NOMO-1 treated with DMSO at 0.1 percent for 48 hours (cell line): ENCODE measurements at regions not wholly inside any gene's neighbourhood (a gene's known extent, or its start where the extent isn't known, plus 50 kb on each side); places are given as distances from the start of the nearest gene placed in this dataset.
"Not testable (repeated sequence)": the region's sequence is repeated elsewhere in the genome, so short reads cannot be mapped to it uniquely, and the experiment has no call there.

Source experiments
- DNase-seq: peaks from one replicate; lab custom pipeline; 2025; ENCODE audit not compliant: unreplicated experiment; lab: John Stamatoyannopoulos, UW

DNA sequence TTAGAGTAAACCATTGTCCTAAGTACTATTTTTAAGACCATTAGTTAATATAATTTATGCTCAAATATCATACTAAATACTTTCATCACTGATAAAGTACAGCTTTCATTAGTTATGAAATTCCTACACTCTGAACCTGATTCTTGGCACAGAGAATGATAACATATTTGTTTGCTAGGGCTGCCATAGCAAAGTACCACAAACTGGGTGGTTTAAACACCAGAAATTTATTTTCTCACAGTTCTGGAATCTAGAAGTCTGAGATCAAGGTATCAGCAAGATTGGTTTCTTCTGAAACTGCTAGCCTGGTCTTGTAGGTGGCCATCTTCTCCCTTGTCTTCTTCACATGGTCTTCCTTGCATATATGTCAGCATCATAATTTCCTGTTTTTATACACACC, 608.4 kb downstream of the TLE1 start:
- DNase-seq: no peak

DNA sequence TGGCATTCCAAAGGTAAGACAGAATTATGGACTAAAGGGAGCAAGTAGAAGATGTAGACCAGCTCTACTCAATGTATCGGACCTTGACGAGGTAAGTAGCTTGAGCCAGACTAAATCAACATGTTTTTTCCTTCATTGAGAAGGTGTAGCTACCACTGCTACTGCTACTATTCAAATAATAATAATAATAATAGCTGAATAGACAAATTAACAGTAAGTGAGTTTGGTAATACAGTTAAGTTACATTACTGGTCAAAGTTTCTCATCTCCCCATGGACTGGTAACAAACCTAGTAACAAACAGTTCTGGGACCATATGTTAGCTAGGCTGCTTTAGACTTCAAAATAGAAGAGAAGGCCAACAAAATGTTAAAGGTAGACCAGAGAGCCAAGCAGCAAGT, 609.2 kb downstream of the TLE1 start:
- DNase-seq: no peak

DNA sequence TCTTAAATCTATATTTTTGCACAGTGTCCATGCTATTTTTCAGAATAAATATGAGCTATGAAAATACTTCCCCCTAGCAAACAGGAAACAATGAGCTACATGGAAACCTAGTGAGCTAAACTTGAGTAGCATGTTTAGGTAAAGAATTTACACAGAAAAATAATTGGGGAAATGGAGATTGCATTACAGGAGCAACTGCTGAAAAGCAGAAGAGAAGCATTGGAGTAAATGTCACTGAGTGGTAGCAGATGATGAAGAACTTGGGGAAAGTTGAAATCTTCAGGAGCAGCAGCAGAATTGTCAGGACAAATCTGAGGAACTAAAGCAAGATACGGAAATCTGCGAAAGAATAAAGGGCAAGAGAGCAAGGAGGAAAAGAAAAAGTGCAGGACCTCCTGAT, 610.3 kb downstream of the TLE1 start:
- DNase-seq: peak; percentile 2

DNA sequence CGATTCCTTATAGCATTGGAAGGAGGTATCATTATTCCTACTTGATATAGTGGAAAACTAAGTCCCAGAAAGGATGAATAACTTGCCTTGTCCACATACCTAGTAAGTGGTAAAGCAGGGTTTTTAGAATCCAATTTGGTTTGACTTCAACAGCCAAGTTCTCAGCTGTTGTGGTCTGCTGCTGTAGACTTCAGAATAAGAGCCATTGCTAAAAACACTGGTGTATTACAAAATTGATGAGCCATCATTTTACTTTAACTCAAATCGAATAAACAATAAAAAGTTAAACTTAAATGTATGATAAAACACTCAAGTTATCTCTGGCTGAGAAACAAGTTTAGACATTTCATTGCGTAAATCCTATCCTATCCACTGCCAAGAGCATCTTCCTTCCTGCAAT, 610.8 kb downstream of the TLE1 start:
- DNase-seq: no peak

DNA sequence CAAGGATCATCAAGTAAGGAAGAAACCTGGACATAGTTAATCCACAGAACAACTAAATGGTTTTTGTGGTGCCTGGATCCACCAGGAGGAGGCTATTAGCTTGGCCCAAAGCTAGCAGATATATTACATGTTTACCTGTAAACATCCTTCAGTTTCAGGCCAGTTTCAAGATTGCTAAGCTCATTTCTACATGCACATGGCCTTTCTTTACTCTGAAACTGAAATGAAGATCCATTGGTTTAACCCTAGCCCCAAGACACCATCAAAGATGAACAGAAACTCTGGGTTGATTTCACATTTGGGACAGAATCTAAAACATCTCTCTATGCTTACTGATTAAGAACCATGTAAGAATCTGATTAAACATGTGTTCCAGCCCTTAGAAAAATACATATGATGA, 611.8 kb downstream of the TLE1 start:
- DNase-seq: no peak

DNA sequence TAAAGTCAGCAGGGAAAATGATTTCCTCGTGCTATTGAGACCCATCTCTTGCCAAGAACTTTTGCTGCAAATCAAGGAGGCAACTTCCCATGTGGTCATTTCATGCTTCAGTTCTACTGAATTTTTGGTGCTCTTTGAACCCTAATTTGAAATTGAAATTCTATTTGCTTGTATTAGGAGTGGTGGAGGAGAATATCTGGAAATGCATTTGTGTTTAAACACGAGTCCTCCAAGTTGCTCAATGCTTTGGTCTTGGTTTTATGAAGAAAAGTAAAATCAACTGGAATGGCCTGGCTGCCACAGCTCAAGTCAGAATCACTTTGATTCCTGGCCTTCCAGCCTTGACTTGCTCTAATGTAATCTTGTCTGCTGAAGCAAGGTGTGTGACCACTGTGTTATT, 613.2 kb downstream of the TLE1 start:
- DNase-seq: no peak

DNA sequence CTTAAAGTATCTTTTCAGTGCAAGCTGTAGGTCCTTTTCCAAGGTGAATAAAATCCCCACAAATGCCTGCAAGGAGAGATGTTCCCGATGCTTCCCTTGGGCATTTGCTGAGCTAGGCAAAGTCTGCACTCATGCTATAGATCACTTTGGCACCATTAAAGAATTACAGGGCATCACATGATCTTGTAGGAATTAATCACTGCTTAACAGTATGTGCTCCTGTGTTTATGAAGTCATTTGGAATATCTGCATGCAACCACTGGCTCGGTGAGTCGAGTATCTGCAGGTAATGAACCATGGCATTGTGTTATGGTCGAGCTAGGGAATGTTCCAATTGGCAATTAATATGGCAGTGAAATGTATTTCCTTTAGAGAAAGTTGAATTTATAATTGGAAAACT, 615.1 kb downstream of the TLE1 start:
- DNase-seq: no peak

DNA sequence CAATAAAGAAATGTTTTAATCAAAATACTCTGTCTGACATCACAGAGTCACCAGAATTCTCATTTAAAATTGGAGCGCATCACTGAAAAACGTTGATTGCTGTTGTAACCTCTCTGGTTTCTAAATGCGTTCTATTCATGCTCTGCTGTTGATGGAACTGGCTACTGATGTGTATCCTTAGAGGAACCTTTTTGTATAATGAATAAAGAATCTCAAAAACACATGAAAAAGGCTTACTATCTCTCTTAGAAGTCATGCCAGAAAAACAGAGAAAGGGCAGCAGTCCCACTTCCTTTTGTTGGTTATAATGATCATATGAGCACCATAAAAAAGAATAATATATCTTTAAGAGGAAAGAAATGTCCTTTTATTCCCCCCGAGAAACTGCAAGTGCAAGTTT, 615.5 kb downstream of the TLE1 start:
- DNase-seq: no peak

DNA sequence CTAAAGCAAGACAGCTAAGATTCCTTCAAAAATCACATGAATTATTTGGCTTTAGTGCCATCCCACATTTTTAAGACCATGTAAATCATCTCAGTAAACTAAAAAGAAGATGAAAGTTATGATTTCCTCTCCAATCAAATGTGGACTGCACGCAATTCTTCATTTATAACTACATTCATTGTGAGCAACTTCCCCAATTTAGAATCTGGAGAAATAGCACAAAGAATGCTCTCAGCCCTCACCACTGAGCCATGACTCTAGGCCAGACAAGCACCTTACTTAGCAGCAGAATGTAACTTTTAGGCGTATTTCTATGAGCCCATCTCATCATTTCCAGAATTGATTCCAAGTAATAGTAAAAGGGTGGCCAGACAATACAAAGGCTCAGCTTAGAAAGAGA, 616.6 kb downstream of the TLE1 start:
- DNase-seq: peak; percentile 4

DNA sequence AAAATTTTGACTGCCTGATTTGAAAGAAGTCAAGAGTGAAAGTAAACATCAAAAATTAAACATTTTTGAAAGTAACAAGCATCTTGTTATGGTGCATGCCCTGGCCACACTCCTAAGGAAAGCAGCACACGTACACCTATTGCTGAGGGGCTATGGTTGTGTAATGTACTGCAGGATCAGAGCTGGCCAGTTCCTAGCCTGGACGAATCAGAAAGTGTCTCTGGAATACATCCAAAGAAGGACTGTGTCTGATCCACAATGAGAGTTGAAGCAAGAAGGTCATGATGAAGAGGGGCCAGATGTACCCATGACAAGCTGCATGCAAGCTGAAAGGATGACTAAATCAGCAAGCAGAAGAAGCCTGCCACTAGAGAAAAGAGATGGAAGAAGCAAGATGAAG, 618.2 kb downstream of the TLE1 start:
- no peak for DNase-seq

DNA sequence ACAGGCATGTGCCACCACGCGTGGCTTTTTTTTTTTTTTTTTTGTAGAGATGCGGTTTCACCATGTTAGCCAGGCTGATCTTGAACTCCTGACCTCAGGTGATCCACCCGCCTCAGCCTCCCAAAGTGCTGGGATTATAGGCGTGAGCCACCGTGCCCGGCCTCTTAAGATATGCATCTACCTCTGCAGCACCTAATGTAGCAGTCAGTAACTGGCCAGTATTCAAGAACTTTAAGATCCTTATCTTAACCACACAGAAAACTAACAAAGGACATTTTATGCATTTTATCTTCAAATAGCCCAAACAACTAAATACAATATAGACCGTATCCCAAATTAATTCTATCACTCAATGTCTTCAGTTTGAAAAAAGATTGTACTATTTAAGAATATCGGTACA, 618.7 kb downstream of the TLE1 start:
- DNase-seq: no peak

DNA sequence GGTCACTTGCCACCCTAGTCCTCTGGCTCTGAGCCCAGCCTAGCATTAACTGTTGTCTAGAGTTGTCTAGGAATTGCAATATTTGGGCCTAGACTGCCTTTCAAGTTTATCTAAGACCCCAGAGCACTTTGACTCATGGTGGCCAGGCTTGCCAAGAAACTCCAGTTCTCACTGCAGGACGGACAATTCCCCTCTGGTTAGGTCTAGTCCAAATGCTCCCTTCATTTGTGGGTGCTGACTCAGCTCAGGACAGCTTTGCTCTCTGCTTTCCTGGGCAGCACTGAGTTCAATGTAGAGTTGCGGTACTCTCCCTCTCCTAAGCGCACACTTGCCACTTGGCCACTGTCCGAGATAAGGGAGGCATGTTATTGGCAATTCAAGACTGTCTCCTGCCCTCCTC, 619.4 kb downstream of the TLE1 start:
- DNase-seq: no peak

DNA sequence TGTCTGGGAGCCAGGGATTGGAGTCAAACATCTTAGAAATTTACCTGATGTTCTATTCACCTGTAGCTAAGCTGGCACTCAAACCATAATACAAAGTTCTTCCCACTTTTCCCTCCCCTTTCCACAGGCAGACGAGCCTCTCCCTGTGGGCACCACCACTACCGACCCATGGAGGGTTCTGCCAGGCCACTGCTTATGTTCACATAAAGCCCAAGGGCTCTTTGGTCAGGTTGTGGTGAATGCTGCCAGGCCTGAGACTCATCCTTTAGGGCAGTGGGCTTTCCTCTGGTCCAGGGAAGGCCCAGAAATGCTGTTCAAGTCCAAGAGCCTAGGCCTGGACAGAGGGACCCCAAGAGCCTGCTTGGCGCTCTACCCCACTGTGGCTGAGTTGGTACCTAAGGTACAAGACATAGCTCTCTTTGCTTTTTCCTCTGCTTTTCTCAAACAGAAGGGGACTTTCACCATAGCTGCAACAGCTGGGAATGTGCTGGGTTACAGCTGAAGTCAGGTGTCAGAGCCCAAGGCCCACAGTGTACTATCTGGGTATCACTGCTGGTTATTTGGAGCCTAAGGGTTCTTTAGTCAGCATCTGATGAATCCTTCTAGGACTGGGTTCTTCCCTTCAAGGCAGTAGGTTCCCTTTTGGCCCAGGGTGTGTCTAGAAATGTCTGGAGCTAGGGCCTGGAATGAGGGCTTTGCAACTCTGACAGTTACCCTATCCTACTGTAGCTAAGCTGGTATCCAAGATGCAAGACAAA, 620.1 kb downstream of the TLE1 start:
- DNase-seq: no peak

DNA sequence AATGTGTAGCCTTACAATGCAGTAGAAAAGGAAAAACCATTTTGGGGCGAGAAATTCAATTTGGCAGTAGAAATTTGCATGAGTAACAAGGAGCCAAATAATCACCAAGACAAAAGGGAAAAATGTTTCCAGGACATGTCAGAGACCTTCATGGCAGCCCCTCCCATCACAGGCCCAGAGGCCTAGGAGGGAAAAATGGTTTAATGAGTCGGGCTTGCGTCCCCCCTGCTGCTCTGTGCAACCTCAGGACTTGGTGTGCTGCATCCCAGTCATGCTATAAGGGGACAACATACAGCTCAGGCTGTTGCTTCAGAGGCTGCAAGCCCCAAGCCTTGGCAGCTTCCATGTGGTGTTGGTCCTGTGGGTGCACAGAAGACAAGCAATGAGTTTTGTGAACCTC, 626.4 kb downstream of the TLE1 start:
- DNase-seq: not testable (repeated sequence)

DNA sequence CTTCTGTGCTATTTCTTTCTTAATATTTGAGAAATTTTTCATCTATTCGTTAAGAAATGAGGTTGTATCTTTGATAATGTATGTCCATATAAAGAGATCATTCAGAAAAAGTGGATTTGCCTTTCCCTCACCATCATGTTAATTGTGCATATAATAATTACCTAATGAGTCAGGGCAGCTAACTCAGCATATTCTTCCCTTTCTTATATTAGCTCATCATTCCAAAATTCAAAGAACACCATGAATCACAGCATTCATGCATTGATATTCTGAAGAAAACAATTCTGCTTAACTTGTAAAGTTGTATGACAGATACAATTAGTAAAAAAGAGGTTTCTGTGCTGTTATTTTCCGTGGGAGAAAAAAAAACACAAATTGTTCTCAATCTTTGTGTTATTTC, 630.6 kb downstream of the TLE1 start:
- no peak for DNase-seq

DNA sequence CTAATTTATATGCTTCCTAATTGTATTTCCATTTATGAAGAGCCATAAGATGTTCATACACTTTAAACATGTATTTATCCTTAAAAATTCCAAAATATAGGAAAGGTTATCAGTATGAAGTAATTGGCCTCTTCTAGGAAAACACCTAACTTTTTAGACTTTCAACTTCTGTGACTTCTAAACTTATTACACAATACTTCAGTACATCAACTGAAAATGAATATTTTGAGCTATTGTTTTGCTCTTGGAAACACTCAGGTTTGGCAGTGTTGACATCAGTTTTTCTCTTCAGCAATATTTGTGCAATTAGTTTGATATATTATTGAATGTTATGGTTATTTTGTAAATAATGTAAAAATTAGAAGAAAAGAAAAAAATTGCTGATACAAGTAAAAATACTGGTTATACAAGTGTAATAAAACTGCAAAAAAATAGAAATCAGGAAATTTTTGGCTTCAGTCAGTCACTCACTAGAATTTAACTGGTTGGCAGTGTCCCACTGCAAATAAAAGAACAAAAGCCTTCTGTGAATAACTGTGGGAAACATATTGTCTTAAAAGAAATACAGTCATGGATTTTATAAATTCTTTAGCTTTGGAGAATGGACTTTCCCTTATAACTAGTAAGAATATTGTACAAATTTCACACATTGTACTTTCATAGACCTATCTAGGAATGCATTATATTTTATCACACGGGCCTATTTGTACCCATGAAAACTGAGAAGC, 635.9 kb downstream of the TLE1 start:
- DNase-seq: no peak

DNA sequence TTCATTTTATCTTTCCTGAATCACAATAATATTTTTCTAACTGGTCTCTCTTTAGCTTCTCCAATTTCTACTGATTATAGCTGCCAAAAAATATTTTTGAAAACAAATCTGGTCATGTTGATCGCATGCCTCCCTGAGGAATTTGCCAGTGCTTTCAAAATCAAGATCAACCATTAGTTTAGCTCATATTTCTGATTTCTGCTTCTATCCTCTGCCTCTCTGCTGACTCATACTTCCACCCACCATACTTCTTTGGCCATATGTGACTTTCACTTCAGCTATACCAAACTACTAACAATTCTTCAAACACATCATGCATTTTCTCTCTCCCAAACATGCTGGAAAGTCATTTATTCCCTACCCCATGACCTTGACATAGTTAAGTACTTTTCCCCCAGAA, 636.5 kb downstream of the TLE1 start:
- DNase-seq: peak; percentile 0

DNA sequence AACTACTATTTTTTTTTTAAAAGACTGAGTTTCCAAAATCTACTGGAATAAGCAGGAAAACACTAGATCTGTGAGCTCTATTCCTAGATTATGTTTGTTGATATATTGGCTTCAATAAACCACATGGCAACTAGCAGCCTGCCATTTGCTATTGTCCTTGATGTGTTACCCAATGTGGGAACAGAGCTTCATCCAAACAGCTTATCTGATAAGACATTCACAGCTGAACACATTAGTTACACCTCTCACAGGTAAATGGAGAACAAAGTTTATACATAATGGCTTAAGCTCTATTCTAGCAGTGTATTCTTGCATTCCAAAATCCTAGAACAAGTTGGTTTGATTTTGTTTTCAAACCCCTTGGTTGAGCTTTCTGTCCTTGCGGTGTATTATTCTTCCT, 642.1 kb downstream of the TLE1 start:
- DNase-seq: no peak

DNA sequence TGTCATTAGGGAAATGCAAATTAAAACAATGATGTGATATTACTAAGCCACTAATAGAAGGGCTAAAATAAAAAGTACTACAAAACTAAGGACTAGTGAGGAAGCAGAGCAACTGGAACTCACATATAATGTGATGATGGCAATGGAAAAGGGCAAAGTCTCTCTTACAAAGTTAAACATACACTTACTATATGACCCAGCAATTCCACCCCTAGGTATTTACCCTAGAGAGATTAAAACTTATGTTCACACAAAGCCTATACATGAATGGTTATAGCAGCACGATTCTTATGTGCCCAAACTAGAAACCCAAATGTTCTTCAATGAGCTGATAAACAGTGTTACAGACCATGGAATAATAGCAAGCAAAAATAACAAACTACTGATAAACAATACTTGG, 643.7 kb downstream of the TLE1 start:
- DNase-seq: no peak

DNA sequence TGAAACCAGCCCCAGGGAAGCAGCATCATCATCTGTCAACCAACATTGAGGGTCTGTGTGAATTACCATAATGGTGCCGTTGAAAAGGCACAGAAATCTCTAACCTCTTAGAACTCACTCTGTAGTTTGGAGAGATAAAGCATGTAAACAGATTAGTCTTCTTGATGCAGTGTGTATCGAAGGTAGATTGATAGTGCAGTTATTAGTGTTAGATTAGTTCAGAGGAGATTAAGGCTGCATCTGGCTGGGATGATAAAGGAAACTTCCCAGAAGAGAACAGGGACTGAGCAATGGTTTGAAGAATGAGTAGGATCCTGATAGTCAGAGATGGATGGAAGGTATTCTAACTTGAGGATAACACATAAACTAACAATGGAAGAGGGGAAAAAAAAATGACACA, 651.5 kb downstream of the TLE1 start:
- no peak for DNase-seq

DNA sequence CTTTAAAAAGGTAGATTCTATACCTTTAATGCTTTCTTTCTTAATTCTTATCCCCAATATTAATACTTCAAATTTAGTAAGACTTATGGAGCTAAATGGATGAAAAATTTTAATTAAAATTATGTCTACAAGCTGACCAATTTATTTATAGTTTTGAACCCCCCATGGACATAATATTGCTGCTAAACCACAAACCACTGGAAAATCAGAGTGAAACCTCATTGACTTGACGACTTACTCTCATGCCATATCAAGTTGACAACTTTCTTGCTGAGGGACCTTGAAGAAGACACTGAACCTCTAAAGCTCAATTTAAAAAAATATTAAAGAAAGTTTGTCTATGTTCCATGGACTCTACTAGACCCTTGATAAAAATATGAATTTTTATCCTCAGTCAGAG, 653.7 kb downstream of the TLE1 start:
- no peak for DNase-seq

DNA sequence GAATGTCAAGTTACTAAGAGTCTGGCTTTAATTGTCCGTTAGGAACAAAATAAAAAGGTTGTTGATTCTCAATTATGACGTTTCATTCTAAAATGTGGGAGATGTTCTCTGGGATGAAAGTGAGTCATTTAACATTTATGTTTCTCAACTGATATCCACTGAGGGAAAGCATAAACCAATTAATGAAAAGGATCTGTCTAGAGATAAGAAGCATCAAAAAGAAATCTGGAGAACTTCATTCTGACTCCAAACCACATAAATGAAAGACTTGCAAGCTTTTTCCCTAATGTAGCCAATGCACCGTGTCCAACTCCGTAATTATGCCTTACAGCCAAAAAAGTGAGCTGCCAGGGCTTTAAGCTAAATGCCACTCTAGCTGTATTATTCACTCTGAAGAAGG, 654.2 kb downstream of the TLE1 start:
- DNase-seq: no peak

DNA sequence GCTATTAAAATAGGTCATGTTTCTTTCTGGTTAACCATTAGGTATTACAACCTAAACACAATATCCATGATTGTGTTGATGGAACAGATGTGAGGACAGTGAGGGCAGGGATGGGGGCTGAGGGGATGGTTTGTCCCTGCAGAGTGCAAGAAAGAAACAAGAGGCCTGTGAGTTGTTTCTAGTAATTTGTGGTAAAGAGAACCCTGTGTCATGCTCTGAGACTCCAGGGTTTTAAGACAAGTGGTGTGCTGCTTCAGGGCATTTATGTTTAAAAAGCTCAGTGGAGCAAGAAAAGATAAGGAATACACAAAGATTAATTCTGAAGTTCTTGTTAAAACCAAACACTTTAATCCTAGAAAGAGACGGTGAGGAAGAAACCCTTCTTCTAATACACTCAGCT, 656.5 kb downstream of the TLE1 start:
- DNase-seq: no peak
